ENCODE measurements at regions not wholly inside any gene's neighbourhood (a gene's known extent, or its start where the extent isn't known, plus 50 kb on each side); places are given as distances from the start of the nearest gene placed in this dataset.

GRCh38 chr4:125704726-125705125 lies 390.0 kb downstream of the FAT4 start:
- DNase-seq, result no peak

GRCh38 chr4:125705681-125706080 lies 390.9 kb downstream of the FAT4 start:
- no peak for DNase-seq

DNA sequence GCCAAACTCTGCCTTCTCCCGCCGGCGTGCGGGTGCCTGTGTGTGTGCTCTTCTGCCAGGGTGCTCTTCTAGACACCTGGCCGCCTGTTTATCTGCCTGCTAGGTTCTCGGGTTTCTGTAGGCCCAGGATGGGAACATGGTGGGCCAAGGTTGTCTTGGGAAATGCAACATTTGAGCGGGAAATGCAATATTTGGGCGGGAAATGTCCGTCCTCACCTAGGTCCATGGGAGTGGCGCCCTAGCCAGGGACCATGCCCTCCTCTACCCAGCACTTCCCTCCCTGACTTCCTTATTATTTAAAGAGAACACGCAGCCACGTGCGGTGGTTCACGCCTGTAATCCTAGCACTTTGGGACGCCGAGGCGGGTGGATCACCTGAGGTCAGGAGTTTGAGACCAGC lies 392.6 kb downstream of the FAT4 start:
- DNase-seq, result no peak

- no peak for DNase-seq
Measured at GRCh38 chr4:125710766-125711165, 396.0 kb downstream of the FAT4 start.

- no peak for DNase-seq
Measured at GRCh38 chr4:125714049-125714448, 399.3 kb downstream of the FAT4 start.

DNA sequence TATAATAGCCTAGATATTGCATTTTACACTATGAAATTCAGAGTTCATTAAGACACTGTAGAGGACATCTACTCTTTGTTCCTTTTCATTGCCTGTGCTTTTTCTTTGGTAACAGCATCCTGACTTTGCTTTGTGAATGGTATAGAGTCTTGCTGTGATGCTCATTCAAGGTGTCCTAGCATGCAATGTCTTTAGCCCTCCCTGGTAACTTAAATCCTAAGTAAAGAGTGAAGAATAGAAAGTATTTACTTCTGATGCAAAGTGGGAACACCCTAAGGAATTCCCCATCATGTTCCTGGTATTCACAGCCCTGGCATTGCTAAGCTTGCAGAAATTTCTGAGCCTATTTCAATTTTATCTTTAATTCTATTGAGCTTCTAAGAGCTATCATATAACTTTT lies 400.1 kb downstream of the FAT4 start:
- DNase-seq, result no peak

GRCh38 chr4:125719987-125720386 lies 405.2 kb downstream of the FAT4 start:
- no peak for DNase-seq

DNA sequence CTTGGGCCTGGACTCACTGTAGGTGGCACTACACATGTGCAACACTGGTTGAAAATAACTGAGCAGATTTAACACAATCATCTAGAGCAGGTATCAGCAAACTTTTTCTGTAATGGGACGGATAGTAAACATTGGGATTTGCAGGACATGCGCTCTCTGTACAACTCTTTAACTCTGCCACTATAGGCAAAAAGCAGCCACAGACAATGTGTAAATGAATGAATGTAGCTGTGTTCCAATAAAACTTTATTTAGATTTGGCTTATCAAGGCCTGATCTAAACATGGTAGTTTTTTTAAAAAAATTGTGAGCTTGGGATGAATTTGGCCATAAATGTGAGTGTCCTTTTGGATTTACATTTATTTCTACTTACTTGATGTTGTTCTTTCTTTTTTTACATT lies 407.3 kb downstream of the FAT4 start:
- no peak for DNase-seq

- no peak for DNase-seq
Measured at GRCh38 chr4:125725957-125726525, 411.3 kb downstream of the FAT4 start.

DNA sequence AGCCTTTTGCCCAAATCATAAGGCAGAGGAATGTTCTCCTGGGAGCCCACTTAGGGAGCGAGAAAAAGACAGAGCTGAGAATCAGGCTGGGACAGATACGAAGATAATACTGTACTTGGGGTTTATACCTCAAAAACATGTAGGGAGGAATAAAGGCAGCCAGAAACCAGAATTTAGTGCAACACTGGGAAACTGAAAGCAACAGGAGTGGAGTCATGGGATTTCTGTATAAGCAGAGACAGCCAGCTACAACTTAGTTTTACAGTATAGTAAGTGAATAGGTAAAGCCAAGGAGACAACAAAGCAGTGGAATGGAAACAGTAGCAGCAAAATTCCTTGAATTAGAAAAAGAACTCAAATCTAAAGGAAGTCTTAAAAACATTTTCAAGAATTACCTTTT lies 413.2 kb downstream of the FAT4 start:
- no peak for DNase-seq

DNA sequence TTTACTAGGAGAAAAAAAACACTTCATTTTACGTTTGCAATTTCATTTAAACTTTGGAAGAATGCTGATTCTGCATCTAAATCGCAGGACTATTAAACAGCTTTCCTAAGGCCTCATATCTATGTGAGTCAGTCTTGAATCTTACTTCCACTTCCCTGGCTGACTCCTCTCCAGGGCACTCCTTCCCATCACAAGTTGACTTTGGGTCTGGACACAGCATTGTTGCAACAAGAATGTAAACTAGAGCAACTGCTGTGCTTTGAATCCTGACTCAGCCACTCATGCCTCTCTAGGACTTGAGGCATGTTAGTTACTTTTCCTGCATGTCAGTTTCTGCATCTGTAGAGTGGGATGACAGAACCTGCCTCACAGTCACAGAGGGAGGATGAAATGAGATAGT lies 413.8 kb downstream of the FAT4 start:
- no peak for DNase-seq

- no peak for DNase-seq
Measured at GRCh38 chr4:125729171-125729570, 414.4 kb downstream of the FAT4 start.

DNA sequence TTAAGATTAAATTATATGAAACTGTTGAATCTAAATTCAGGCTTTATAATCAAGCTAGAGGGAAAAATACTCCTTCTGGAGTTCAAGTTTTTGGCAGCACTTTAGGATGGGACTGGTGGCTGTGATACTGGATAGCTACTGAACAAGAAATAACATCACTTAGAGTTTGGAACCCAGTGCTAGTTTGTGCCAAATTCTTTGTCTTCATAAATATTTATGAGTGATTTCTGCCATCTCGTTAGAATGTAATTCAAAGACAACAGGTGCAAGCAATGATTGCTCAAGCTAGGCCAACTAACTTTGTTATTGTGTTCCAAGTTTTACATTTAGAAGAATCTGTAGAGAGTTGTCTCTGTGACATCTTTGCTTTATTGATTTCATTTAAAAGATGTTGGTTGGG lies 417.9 kb downstream of the FAT4 start:
- DNase-seq, result no peak

DNA sequence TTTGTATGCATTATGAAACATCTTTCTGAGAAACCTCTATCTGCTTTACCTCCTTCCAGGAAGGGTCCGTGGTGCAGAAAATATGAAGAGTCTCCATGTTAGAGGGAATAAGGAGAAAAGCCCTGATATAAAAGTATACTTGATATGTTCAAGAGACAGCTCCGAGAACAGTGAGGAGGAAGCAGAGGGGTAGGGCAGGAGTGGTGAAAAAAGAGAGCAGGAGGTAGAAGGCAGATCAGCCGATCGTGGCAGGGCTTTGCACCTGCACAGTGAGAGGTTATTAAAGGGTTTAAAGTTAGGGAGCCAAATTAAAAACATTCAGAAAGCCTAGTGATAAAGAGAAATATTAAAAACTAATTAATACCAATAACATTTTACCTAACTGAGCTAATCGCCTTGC lies 419.7 kb downstream of the FAT4 start:
- no peak for DNase-seq

GRCh38 chr4:125735102-125735501 lies 420.3 kb downstream of the FAT4 start:
- no peak for DNase-seq

DNA sequence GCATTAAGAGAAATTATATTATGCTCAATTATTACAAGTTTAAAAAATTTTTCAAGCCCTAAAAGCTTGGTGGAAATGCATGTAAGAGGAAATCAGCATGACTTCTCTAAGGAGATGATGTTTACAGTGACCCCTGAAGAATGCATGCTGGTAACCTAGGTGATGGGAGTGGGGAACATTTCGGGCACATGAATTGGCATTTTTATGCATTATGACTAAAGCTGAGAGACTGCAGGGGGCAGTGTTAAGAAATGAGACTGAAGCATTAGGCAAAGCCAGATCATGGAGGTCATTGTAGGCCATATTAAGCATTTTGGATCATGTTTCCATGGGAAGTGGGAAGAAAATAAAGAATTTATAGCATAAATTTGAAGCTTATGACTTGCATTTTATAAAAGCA lies 421.3 kb downstream of the FAT4 start:
- no peak for DNase-seq

DNA sequence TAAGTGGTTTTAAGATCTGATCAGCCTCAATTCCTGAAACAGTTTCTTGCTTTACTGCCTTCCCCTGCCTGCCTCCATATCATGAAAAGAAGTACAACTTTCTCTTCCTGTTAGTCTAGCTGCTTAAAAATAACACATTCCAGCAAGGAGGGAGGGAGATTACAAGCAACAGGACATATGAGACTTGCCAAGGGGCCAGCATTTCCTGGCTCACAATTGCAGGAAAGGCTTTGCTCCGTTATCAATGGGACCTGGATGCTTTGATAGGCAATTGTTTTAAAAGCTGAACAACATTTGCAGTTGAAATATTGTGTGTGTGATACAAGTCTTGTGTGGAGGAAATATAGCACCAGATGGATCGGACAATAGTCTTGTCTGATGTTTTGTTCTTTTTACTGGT lies 425.0 kb downstream of the FAT4 start:
- no peak for DNase-seq

- no peak for DNase-seq
Measured at GRCh38 chr4:125741825-125742452, 427.2 kb downstream of the FAT4 start.

DNA sequence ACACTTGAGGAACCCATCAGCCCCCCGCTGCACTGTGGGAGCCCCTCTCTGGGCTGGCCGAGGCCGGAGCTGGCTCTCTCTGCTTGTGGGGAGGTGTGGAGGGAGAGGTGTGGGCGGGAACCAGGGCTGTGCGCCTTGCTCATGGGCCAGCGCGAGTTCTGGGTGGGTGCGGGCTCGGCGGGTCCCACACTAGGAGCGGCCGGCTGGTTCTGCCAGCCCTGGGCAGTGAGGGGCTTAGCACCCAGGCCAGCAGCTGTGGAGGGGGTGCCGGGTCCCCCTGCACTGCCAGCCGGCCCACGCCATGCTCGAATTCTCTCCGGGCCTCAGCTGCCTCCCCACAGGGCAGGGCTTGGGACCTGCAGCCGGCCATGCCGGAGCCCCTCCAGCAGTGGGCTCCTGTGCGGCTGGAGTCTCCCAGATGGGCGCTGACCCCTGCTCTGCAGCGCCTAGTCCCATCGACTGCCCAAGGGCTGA lies 430.2 kb downstream of the FAT4 start:
- DNase-seq, result no peak

DNA sequence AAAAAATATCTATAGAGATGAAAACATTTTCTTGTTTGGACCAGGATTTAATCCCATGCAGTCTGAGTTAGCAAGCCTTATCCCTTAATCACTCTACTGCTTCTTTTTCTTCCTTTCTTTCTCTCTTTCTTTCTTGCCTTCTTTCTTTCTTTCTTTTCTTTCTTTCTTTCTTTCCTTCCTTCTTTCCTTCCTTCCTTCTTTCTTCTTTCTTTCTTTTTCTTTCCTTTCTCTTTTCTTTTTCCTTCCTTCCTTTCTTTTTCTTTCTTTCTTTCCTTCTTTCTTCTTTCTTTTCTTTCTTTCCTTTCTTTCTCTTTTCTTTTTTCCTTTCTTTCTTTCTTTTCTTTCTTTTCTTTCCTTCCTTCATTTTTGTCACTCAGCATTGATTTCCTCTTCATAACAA lies 434.6 kb downstream of the FAT4 start:
- no peak for DNase-seq

DNA sequence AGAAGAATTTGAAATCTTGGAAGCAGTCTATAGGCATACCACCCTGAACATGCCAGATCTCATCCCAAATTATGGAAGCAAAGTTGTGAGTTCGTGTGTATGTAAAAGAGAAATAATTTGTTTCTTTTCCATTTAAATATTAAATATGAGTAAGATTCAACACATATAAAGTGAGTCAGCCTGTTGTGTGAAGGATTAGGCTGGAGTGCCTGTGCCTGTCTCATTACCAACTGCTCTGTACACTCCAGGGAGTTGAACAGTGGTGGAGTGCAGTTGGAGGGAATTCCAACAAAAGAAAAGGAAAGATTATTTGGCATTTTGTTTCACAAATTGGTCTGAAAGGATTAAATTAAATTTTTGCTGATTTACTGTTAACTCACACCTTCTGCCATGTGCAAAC lies 435.6 kb downstream of the FAT4 start:
- DNase-seq, result no peak

- DNase-seq, result no peak
Measured at GRCh38 chr4:125750828-125751466, 436.2 kb downstream of the FAT4 start.

GRCh38 chr4:125758438-125758837 lies 443.7 kb downstream of the FAT4 start:
- no peak for DNase-seq

DNA sequence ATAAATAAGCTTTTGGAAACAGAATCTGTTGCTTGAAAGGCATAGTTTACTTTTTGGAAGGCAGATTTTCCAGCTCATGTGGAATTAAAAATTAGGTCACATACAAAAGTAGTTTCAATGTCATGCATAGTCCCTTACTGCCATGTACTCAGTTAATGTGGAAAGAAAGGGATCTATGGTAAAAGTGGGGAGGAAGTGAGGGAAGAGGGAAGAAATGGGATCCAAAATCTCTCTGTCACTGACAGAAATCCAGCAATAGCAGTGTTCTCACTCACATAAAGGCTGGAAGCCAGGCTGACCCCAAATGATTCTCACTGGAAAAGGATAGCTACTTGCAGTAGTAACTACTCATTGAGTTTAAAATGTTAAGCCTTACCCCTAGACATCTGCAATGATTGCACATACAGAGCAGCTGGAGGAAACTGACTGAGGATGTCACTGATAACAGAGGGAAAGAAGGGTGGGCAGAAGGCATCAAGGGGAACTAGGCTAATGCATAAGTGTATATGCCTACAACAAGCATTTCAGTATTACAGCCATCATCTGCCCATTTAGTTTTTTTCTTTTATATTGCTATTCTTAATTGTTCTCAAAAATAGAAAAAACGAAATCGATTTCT lies 445.6 kb downstream of the FAT4 start:
- DNase-seq, result no peak
